H9 (cell line): ENCODE measurements at regions not wholly inside any gene's neighbourhood (a gene's known extent, or its start where the extent isn't known, plus 50 kb on each side); places are given as distances from the start of the nearest gene placed in this dataset.

Source experiments
- DNase-seq: peaks from one replicate; pipeline ENCODE4 v3.0.0-alpha.2; 2017
- H2AFZ ChIP-seq: one replicate; pipeline ENCODE4 v1.6.1; 2013; ENCODE audit warnings: mild to moderate bottlenecking, low read length, control low read depth, moderate library complexity
- H2AK5ac ChIP-seq: 2 replicates; pipeline ENCODE4 v1.6.1; 2013; ENCODE audit warnings: low read length, control low read depth, mixed read lengths; ENCODE audit not compliant: insufficient read length
- H2BK120ac ChIP-seq: one replicate; pipeline ENCODE4 v1.6.1; 2013; ENCODE audit warnings: low read depth, mild to moderate bottlenecking, low read length, control low read depth, inconsistent platforms; ENCODE audit not compliant: poor library complexity, severe bottlenecking
- H2BK12ac ChIP-seq: 2 replicates; pipeline ENCODE4 v1.6.1; 2013; ENCODE audit warnings: low read length, control low read depth, mixed read lengths, low read depth; ENCODE audit not compliant: insufficient read length
- H2BK15ac ChIP-seq: 2 replicates; pipeline ENCODE4 v1.6.1; 2013; ENCODE audit warnings: low read depth, low read length, control low read depth
- H2BK20ac ChIP-seq: one replicate; pipeline ENCODE4 v1.6.1; 2013; ENCODE audit warnings: low read depth, mild to moderate bottlenecking, low read length, control low read depth, inconsistent platforms; ENCODE audit not compliant: poor library complexity, severe bottlenecking
- H2BK5ac ChIP-seq: 2 replicates; pipeline ENCODE4 v1.6.1; 2013; ENCODE audit warnings: low read length, control low read depth, mixed read lengths; ENCODE audit not compliant: insufficient read length
- H3K14ac ChIP-seq: 2 replicates; pipeline ENCODE4 v1.6.1; 2013; ENCODE audit warnings: low read length, control low read depth; ENCODE audit not compliant: insufficient read depth
- H3K18ac ChIP-seq: 2 replicates; pipeline ENCODE4 v1.6.1; 2013; ENCODE audit warnings: low read depth, mild to moderate bottlenecking, mixed read lengths, low read length, control low read depth; ENCODE audit not compliant: insufficient read length
- H3K23ac ChIP-seq: 2 replicates; pipeline ENCODE4 v1.6.1; 2013; ENCODE audit warnings: low read length, control low read depth, mixed read lengths, low read depth; ENCODE audit not compliant: insufficient read length
- H3K23me2 ChIP-seq: 2 replicates; pipeline ENCODE4 v1.6.1; 2013; ENCODE audit warnings: low read depth, mild to moderate bottlenecking, mixed read lengths, low read length, control low read depth; ENCODE audit not compliant: insufficient read length, poor library complexity, severe bottlenecking
- H3K27ac ChIP-seq: 2 replicates; pipeline ENCODE4 v1.5.1; 2013; ENCODE audit warnings: low read length, control low read depth, mixed read lengths, low read depth; ENCODE audit not compliant: insufficient read length
- H3K27me3 ChIP-seq: 2 replicates; pipeline ENCODE4 v1.6.1; 2013; ENCODE audit warnings: low read length, control low read depth, inconsistent platforms; ENCODE audit not compliant: insufficient read depth
- H3K4ac ChIP-seq: 2 replicates; pipeline ENCODE4 v1.6.1; 2013; ENCODE audit warnings: low read depth, mild to moderate bottlenecking, control low read depth, inconsistent platforms, low read length, moderate library complexity
- H3K4me1 ChIP-seq: 2 replicates; pipeline ENCODE4 v1.6.1; 2013; ENCODE audit warnings: low read length, control low read depth, inconsistent platforms; ENCODE audit not compliant: insufficient read depth
- H3K4me2 ChIP-seq: 2 replicates; pipeline ENCODE4 v1.6.1; 2013; ENCODE audit warnings: low read length, control low read depth, mixed read lengths; ENCODE audit not compliant: insufficient read length, insufficient read depth
- H3K56ac ChIP-seq: 2 replicates; pipeline ENCODE4 v1.6.1; 2013; ENCODE audit warnings: low read depth, mild to moderate bottlenecking, mixed read lengths, low read length, control low read depth; ENCODE audit not compliant: insufficient read length
- H3K79me1 ChIP-seq: 2 replicates; pipeline ENCODE4 v1.6.1; 2013; ENCODE audit warnings: low read depth, mild to moderate bottlenecking, moderate library complexity, low read length, control low read depth, inconsistent platforms; ENCODE audit not compliant: insufficient read depth, poor library complexity, severe bottlenecking
- H3K79me2 ChIP-seq: 2 replicates; pipeline ENCODE4 v1.6.1; 2013; ENCODE audit warnings: low read length, control low read depth, inconsistent platforms; ENCODE audit not compliant: insufficient read depth
- H3K9ac ChIP-seq: 2 replicates; pipeline ENCODE4 v1.6.1; 2013; ENCODE audit warnings: low read length, control low read depth, mixed read lengths; ENCODE audit not compliant: insufficient read length; ENCODE audit errors: extremely low read depth
- H3K9me3 ChIP-seq: one replicate; pipeline ENCODE4 v1.6.1; 2013; ENCODE audit warnings: low read depth, low read length, inconsistent platforms; ENCODE audit not compliant: control insufficient read depth
- H3T11ph ChIP-seq: one replicate; pipeline ENCODE4 v1.6.1; 2013; ENCODE audit warnings: mild to moderate bottlenecking, low read length, control low read depth, inconsistent platforms
- H4K20me1 ChIP-seq: one replicate; pipeline ENCODE4 v1.6.1; 2013; ENCODE audit not compliant: control insufficient read depth, insufficient read length, insufficient read depth
- H4K5ac ChIP-seq: 2 replicates; pipeline ENCODE4 v1.6.1; 2013; ENCODE audit warnings: low read depth, mild to moderate bottlenecking, mixed read lengths, low read length, control low read depth; ENCODE audit not compliant: insufficient read length
- H4K8ac ChIP-seq: replicated peaks from 2 replicates; pipeline ENCODE4 v1.6.1; 2013; ENCODE audit warnings: low read length, control low read depth, mixed read lengths, low read depth; ENCODE audit not compliant: insufficient read length
- H4K91ac ChIP-seq: 2 replicates; pipeline ENCODE4 v1.6.1; 2013; ENCODE audit warnings: low read depth, mild to moderate bottlenecking, moderate library complexity, mixed read lengths, low read length, control low read depth; ENCODE audit not compliant: insufficient read length
- H3K27ac Mint-ChIP-seq, 3 experiments: 2 replicates in 2 of 3; 3 replicates in 1 of 3; pipeline ENCODE4 v1.8.0; 2020 to 2021; ENCODE audit warnings: mixed read lengths in 3 of 3, mild to moderate bottlenecking in 1 of 3, moderate library complexity in 1 of 3
- H3K27me3 Mint-ChIP-seq: 2 replicates; pipeline ENCODE4 v1.8.0; 2021; ENCODE audit warnings: low read depth, mild to moderate bottlenecking, moderate library complexity, mixed read lengths
- H3K36me3 Mint-ChIP-seq, 3 experiments: 2 replicates in 2 of 3; 3 replicates in 1 of 3; pipeline ENCODE4 v1.8.0; 2020 to 2021; ENCODE audit warnings: low read depth in 3 of 3, mixed read lengths in 3 of 3; ENCODE audit not compliant: insufficient read depth in 1 of 3
- H3K4me1 Mint-ChIP-seq, 2 experiments: 2 replicates each; pipeline ENCODE4 v1.8.0; 2020; ENCODE audit warnings: mixed read lengths in 2 of 2
- H3K4me3 Mint-ChIP-seq, 2 experiments: 2 replicates in 1 of 2; 3 replicates in 1 of 2; pipeline ENCODE4 v1.8.0; 2020 to 2021; ENCODE audit warnings: mild to moderate bottlenecking in 2 of 2, mixed read lengths in 2 of 2, moderate library complexity in 1 of 2
- H3K9me3 Mint-ChIP-seq, 2 experiments: 2 replicates in 1 of 2; 3 replicates in 1 of 2; pipeline ENCODE4 v1.8.0; 2020; ENCODE audit warnings: mild to moderate bottlenecking in 2 of 2, mixed read lengths in 2 of 2, moderate library complexity in 1 of 2
- CTCF ChIP-seq: fragments of 200-600 bp; sonication (generic); conservative IDR thresholded peaks from 3 replicates; pipeline ENCODE4 v1.8.0; 2021; ENCODE audit warnings: antibody characterized with exemption, mild to moderate bottlenecking

- Mint-ChIP-seq H3K27ac (no peak overlapping the region), H3K27me3 (peaks cover 5% of the 10 kb centered on the region), H3K36me3 (peaks cover 12 to 39% (median 19%) of the 10 kb centered on the region in 3 experiments), H3K9me3 (peaks cover 63 to 75% of the 10 kb centered on the region in 2 experiments), H3K4me1 (0 out of 4 replicates have a peak, but pooled peaks cover 0 to 3% of the 10 kb centered on the region in 2 experiments), H3K4me3 (no peak overlapping the region)
- no peak overlapping the region for H2BK20ac ChIP-seq
- no peak overlapping the region for H3K9ac ChIP-seq
- no peak overlapping the region for H3K27ac ChIP-seq
- no peak overlapping the region for H2AK5ac ChIP-seq
- H3K79me1 ChIP-seq, result no peaks in the 10 kb centered on the region
- no peak overlapping the region for H3T11ph ChIP-seq
- no peak overlapping the region for H2BK15ac ChIP-seq
- no peak overlapping the region for H4K8ac ChIP-seq
- no peak overlapping the region for H3K14ac ChIP-seq
- peaks cover 19% of the 10 kb centered on the region for H3K9me3 ChIP-seq
- no peak overlapping the region for H4K5ac ChIP-seq
- H4K20me1 ChIP-seq, result no peaks in the 10 kb centered on the region
- H3K23ac ChIP-seq, result no peak overlapping the region
- no peak overlapping the region for H2BK12ac ChIP-seq
- no peaks in the 10 kb centered on the region for H3K27me3 ChIP-seq
- no peak overlapping the region for H3K56ac ChIP-seq
- no peak overlapping the region for H3K4me2 ChIP-seq
- H3K4ac ChIP-seq, result no peak overlapping the region
- H2AFZ ChIP-seq, result no peak overlapping the region
- no peak for TF ChIP-seq CTCF
- no peaks in the 10 kb centered on the region for H3K4me1 ChIP-seq
- H4K91ac ChIP-seq, result no peak overlapping the region
- H2BK5ac ChIP-seq, result no peak overlapping the region
- no peaks in the 10 kb centered on the region for H3K23me2 ChIP-seq
- H2BK120ac ChIP-seq, result no peak overlapping the region
- H3K79me2 ChIP-seq, result no peaks in the 10 kb centered on the region
- no peak for DNase-seq
- no peak overlapping the region for H3K18ac ChIP-seq
Measured at GRCh38 chrX:80576267-80576666, 156.0 kb downstream of the TENT5D start.
